Endodermal cell (in vitro differentiated cells): ENCODE measurements at regions not wholly inside any gene's neighbourhood (a gene's known extent, or its start where the extent isn't known, plus 50 kb on each side); places are given as distances from the start of the nearest gene placed in this dataset.
"Not testable (repeated sequence)": the region's sequence is repeated elsewhere in the genome, so short reads cannot be mapped to it uniquely, and the experiment has no call there.

Experiments used
- DNase-seq: peaks from one replicate; pipeline ENCODE4 v3.0.0-alpha.2; 2017
- H3K27ac ChIP-seq: 2 replicates; pipeline ENCODE4 v1.5.1; 2013; ENCODE audit warnings: mild to moderate bottlenecking, low read depth, low read length, moderate library complexity
- H3K27me3 ChIP-seq: 2 replicates; pipeline ENCODE4 v1.6.1; 2013; ENCODE audit warnings: mild to moderate bottlenecking, low read length, moderate library complexity; ENCODE audit not compliant: insufficient read depth, control insufficient read depth, poor library complexity, severe bottlenecking
- H3K36me3 ChIP-seq: 2 replicates; pipeline ENCODE4 v1.7.0; 2013; ENCODE audit warnings: mild to moderate bottlenecking, low read length, moderate library complexity; ENCODE audit not compliant: control insufficient read depth, insufficient read depth
- H3K4me1 ChIP-seq: one replicate; pipeline ENCODE4 v1.7.0; 2013; ENCODE audit warnings: low read length; ENCODE audit not compliant: control insufficient read depth, insufficient read depth
- H3K4me3 ChIP-seq: 2 replicates; pipeline ENCODE4 v1.5.1; 2013; ENCODE audit warnings: mild to moderate bottlenecking, low read length, moderate library complexity
- H3K9ac ChIP-seq: 2 replicates; pipeline ENCODE4 v1.6.1; 2013; ENCODE audit warnings: mild to moderate bottlenecking, low read length, moderate library complexity; ENCODE audit not compliant: poor library complexity, severe bottlenecking; ENCODE audit errors: extremely low read depth
- H3K9me3 ChIP-seq: 2 replicates; pipeline ENCODE4 v1.6.1; 2013; ENCODE audit warnings: mild to moderate bottlenecking, low read length, moderate library complexity; ENCODE audit not compliant: control insufficient read depth
- H3K27ac Mint-ChIP-seq: 2 replicates; pipeline ENCODE4 v1.8.0; 2020; ENCODE audit warnings: mixed read lengths
- H3K27me3 Mint-ChIP-seq: 2 replicates; pipeline ENCODE4 v1.8.0; 2021; ENCODE audit warnings: mild to moderate bottlenecking, mixed read lengths; ENCODE audit not compliant: insufficient read depth
- H3K36me3 Mint-ChIP-seq: 2 replicates; pipeline ENCODE4 v1.8.0; 2020; ENCODE audit warnings: low read depth, mixed read lengths
- H3K4me1 Mint-ChIP-seq: 2 replicates; pipeline ENCODE4 v1.8.0; 2020; ENCODE audit warnings: mixed read lengths
- H3K4me3 Mint-ChIP-seq: 2 replicates; pipeline ENCODE4 v1.8.0; 2020; ENCODE audit warnings: mild to moderate bottlenecking, moderate library complexity, mixed read lengths
- H3K9me3 Mint-ChIP-seq: 2 replicates; pipeline ENCODE4 v1.8.0; 2020; ENCODE audit warnings: mild to moderate bottlenecking, mixed read lengths
- WGBS, 2 experiments: methylation state at CpG; one replicate each; pipeline versions ENCODE4 v1.1.5 to v1.1.7; 2013; ENCODE audit warnings: missing lambda C conversion rate in 2 of 2, mixed read lengths in 1 of 2; ENCODE audit not compliant: insufficient coverage in 1 of 2, insufficient read length in 1 of 2; 5-methylcytosine and 5-hydroxymethylcytosine counted together
- TF ChIP-seq, protein P1 (sequence below): fragments of 200-600 bp; sonication (generic); conservative IDR thresholded peaks from 2 replicates; pipeline ENCODE4 v1.5.0; 2021; ENCODE audit warnings: antibody characterized with exemption, mild to moderate bottlenecking

DNA sequence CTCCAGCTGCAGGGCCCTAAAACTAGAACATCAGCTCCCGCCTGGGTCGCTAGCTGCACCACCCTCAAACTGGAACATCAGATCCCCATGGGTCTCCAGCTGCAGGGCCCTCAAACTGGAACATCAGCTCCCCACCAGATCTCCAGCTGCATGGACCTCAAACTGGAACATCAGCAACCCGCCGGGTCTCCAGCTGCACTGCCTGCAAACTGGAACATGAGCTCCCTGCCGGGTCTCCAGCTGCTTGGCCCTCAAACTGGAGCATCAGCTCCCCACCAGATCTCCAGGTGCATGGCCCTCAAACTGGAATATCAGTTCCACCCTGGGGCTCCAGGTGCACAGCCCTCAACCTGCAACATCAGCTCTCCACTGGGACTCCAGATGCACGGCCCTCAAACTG, 82.7 kb downstream of the TFRC start:
- not testable (repeated sequence) for H3K27me3 ChIP-seq, H3K27ac Mint-ChIP-seq, H3K4me1 ChIP-seq, H3K4me3 ChIP-seq, H3K9me3 ChIP-seq, H3K27ac ChIP-seq, H3K9me3 Mint-ChIP-seq, H3K36me3 Mint-ChIP-seq, DNase-seq, H3K4me1 Mint-ChIP-seq, H3K4me3 Mint-ChIP-seq, H3K36me3 ChIP-seq, H3K9ac ChIP-seq
- peaks cover 30% of the 10 kb centered on the region for H3K27me3 Mint-ChIP-seq
- WGBS, 2 experiments = 92 to 100% methylated on average over 1 to 6 of the region's 6 CpGs

DNA sequence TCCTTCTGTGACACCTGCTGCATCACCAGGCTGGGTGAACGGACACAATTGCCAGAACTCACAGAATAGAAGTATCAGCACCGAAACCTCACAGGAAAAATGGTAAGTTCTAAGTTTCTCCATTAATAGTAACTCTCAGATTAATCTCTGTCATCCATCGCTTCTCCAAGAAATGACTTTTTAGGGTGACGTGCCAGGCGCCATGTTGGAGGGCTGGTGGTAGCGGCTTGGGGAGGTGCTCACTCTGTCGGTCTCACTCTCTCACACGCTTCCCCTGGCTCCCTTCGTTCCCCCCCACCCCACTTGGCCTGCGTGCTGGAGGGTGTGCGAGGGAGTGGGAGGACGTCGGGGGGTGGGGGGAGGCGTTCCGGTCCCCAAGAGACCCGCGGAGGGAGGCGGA, 85.6 kb downstream of the TFRC start:
- not testable (repeated sequence) for H3K9me3 Mint-ChIP-seq, H3K36me3 ChIP-seq, H3K4me1 ChIP-seq, H3K27me3 ChIP-seq, H3K27ac ChIP-seq, H3K4me3 ChIP-seq, H3K36me3 Mint-ChIP-seq, H3K4me1 Mint-ChIP-seq, H3K9ac ChIP-seq, H3K4me3 Mint-ChIP-seq, H3K9me3 ChIP-seq, H3K27ac Mint-ChIP-seq, DNase-seq
- WGBS, 2 experiments = 89 to 100% methylated on average over 1 to 5 of the region's 18 CpGs
- peaks cover 36% of the 10 kb centered on the region for H3K27me3 Mint-ChIP-seq

DNA sequence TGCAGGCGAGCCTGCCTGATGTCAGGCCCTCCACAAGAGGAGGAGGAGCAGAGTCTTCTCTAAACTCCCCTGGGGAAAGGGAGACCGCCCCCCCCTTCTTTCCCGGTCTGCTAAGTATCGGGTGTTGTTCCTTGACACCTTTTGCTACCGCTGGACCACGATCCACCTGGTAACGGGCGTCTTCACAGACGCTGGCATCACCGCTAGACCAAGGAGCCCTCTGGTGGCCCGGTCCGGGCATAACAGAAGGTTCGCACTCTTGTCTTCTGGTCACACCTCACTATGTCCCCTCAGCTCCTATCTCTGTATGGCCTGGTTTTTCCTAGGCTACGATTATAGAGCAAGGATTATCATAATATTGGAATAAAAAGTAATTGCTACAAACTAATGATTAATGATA, 86.0 kb upstream of the TNK2 start:
- WGBS, 2 experiments = 39% methylated on average over 9 of the region's 14 CpGs; no CpG with 5 or more reads in 1 of the 2 experiments

DNA sequence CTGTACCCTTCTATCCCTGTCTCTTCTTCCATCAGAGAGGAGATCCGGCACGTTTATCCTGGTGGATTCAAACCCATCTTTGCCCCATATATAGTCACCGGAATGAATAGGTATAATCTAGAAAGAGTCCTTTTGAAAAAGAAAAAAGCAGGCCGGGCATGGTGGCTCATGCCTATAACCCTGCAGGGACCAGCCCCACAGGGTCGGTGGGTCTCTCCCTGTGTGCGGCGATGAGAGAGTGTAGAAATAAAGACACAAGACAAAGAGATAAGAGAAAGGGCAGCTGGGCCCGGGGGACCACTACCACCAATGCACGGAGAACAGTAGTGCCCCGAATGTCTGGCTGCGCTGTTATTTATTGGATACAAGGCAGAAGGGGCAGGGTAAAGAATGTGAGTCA, 85.3 kb upstream of the TNK2 start:
- not testable (repeated sequence) for H3K9me3 Mint-ChIP-seq, H3K27ac ChIP-seq, H3K4me3 ChIP-seq, H3K9ac ChIP-seq, H3K4me1 Mint-ChIP-seq, H3K36me3 Mint-ChIP-seq, H3K4me3 Mint-ChIP-seq, DNase-seq, H3K27ac Mint-ChIP-seq, H3K27me3 ChIP-seq, H3K9me3 ChIP-seq, H3K36me3 ChIP-seq, H3K4me1 ChIP-seq
- H3K27me3 Mint-ChIP-seq = peaks cover 18% of the 10 kb centered on the region
- 80 to 98% methylated on average over 1 to 5 of the region's 11 CpGs for WGBS, 2 experiments

More for the DNA sequence above, 86.0 kb upstream of the TNK2 start:
- H3K27ac ChIP-seq, H3K27ac Mint-ChIP-seq, H3K4me1 Mint-ChIP-seq, H3K4me3 ChIP-seq, H3K9ac ChIP-seq, H3K9me3 ChIP-seq, H3K4me1 ChIP-seq, H3K4me3 Mint-ChIP-seq, H3K9me3 Mint-ChIP-seq, H3K36me3 ChIP-seq, H3K27me3 ChIP-seq, H3K36me3 Mint-ChIP-seq: not testable (repeated sequence)
- DNase-seq = peak; percentile 79
- TF ChIP-seq, protein P1, sequence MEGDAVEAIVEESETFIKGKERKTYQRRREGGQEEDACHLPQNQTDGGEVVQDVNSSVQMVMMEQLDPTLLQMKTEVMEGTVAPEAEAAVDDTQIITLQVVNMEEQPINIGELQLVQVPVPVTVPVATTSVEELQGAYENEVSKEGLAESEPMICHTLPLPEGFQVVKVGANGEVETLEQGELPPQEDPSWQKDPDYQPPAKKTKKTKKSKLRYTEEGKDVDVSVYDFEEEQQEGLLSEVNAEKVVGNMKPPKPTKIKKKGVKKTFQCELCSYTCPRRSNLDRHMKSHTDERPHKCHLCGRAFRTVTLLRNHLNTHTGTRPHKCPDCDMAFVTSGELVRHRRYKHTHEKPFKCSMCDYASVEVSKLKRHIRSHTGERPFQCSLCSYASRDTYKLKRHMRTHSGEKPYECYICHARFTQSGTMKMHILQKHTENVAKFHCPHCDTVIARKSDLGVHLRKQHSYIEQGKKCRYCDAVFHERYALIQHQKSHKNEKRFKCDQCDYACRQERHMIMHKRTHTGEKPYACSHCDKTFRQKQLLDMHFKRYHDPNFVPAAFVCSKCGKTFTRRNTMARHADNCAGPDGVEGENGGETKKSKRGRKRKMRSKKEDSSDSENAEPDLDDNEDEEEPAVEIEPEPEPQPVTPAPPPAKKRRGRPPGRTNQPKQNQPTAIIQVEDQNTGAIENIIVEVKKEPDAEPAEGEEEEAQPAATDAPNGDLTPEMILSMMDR = peak; percentile 31
- peaks cover 25% of the 10 kb centered on the region for H3K27me3 Mint-ChIP-seq

DNA sequence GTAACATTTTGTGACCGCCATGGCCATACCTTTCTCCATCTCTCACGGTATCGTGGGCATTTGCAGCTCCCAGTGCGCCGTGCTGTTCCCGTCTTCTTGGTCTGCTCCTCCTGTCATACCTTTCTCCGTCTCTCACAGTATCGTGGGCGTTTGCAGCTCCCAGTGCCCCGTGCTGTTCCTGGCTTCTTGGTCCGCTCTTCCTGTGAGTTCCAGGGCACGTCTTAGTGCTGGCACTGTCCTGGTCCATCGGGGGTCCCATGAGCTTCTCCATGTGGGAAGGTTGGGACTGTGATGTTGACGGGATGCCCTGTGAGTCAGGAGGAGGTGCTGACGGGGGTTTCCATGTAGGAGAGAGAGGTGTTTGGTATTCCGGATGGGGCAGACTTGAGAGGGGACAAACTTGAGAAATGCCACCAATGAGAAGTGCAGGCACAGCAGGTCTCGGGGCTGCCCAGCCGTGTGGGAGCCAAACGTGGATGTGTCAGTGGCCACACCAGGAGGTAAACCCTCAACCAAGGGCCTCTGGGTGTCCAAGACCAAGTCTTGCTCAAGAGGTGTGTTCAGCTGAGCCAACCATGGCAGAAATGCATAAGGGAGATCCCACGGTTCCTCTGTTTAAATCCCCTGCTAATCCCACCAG, 84.7 kb upstream of the TNK2 start:
- H3K9me3 Mint-ChIP-seq, H3K27ac Mint-ChIP-seq, H3K4me1 ChIP-seq, H3K9ac ChIP-seq, H3K36me3 ChIP-seq, H3K27ac ChIP-seq, H3K27me3 ChIP-seq, DNase-seq, H3K9me3 ChIP-seq, H3K4me3 ChIP-seq, H3K4me1 Mint-ChIP-seq, H3K4me3 Mint-ChIP-seq, H3K36me3 Mint-ChIP-seq: not testable (repeated sequence)
- WGBS, 2 experiments = 89 to 92% methylated on average over 5 to 15 of the region's 20 CpGs
- H3K27me3 Mint-ChIP-seq = peaks cover 18% of the 10 kb centered on the region

DNA sequence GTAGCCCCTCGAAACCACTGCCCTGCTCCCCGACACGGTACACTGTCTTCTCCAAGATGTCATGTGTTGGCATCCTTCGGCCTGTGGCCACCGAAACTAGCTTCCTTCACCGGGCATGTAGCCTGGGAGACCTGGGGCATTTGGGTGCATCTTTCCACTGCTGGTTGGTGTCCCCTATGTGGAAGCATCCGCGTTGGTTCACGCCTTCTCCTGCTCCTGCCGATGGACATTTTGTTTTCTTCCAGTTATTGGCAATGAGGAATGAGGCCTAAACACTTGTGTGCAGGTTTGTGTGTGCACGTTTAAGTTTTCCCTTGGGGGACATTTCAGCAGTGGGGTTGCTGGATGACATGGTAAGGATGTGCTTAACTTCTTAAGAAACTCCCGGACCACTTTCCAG, 83.6 kb upstream of the TNK2 start:
- 96 to 97% methylated on average over 3 to 8 of the region's 12 CpGs for WGBS, 2 experiments
- not testable (repeated sequence) for H3K27ac ChIP-seq, H3K27me3 ChIP-seq, H3K4me1 Mint-ChIP-seq, H3K27ac Mint-ChIP-seq, H3K4me3 Mint-ChIP-seq, H3K36me3 Mint-ChIP-seq, H3K36me3 ChIP-seq, H3K9ac ChIP-seq, H3K4me1 ChIP-seq, H3K4me3 ChIP-seq, H3K9me3 ChIP-seq, H3K9me3 Mint-ChIP-seq, DNase-seq
- peaks cover 12% of the 10 kb centered on the region for H3K27me3 Mint-ChIP-seq
